Karpas-422 (cell line): ENCODE measurements at regions not wholly inside any gene's neighbourhood (a gene's known extent, or its start where the extent isn't known, plus 50 kb on each side); places are given as distances from the start of the nearest gene placed in this dataset.
"Not testable (repeated sequence)": the region's sequence is repeated elsewhere in the genome, so short reads cannot be mapped to it uniquely, and the experiment has no call there.

ENCODE experiments used
- DNase-seq: peaks from one replicate; pipeline ENCODE4 v3.0.0-alpha.2; 2015
- H2AFZ ChIP-seq: fragments of 200-600 bp; sonication (generic); 2 replicates; pipeline ENCODE4 v1.6.1; 2014; ENCODE audit warnings: antibody characterized with exemption, low read length, mixed read lengths
- H3K27ac ChIP-seq: fragments of 200-600 bp; sonication (generic); 2 replicates; pipeline ENCODE4 v1.5.1; 2014; ENCODE audit warnings: mild to moderate bottlenecking, low read length, moderate library complexity
- H3K27me3 ChIP-seq: fragments of 200-600 bp; sonication (generic); 2 replicates; pipeline ENCODE4 v1.6.1; 2014; ENCODE audit warnings: low read length, mixed read lengths
- H3K36me3 ChIP-seq: fragments of 200-600 bp; sonication (generic); 2 replicates; pipeline ENCODE4 v1.6.1; 2014; ENCODE audit warnings: low read length, mixed read lengths; ENCODE audit not compliant: insufficient read depth
- H3K4me1 ChIP-seq: fragments of 200-600 bp; sonication (generic); 2 replicates; pipeline ENCODE4 v1.6.1; 2014; ENCODE audit warnings: mild to moderate bottlenecking, low read length, mixed read lengths
- H3K4me2 ChIP-seq: fragments of 200-600 bp; sonication (generic); 2 replicates; pipeline ENCODE4 v1.6.1; 2014; ENCODE audit warnings: low read length, low read depth, mild to moderate bottlenecking; ENCODE audit not compliant: poor library complexity, severe bottlenecking
- H3K4me3 ChIP-seq: fragments of 200-600 bp; sonication (generic); 2 replicates; pipeline ENCODE4 v1.5.1; 2014; ENCODE audit warnings: mild to moderate bottlenecking, antibody characterized with exemption, low read length, mixed read lengths
- H3K79me2 ChIP-seq: fragments of 200-600 bp; sonication (generic); 2 replicates; pipeline ENCODE4 v1.6.1; 2014; ENCODE audit warnings: mild to moderate bottlenecking, low read length, mixed read lengths
- H3K9ac ChIP-seq: fragments of 200-600 bp; sonication (generic); 2 replicates; pipeline ENCODE4 v1.6.0; 2014; ENCODE audit warnings: low read length
- H3K9me2 ChIP-seq: fragments of 200-600 bp; sonication (generic), shearing (Covaris generic); replicated peaks from 2 replicates; pipeline ENCODE4 v1.6.0; 2014; ENCODE audit warnings: mild to moderate bottlenecking, low read length, moderate library complexity; ENCODE audit not compliant: insufficient read depth
- H3K9me3 ChIP-seq: fragments of 300-700, 200-600 bp; sonication (generic); 2 replicates; pipeline ENCODE4 v1.6.1; 2014; ENCODE audit warnings: low read length, mixed read lengths
- H4K20me1 ChIP-seq: fragments of 200-600 bp; sonication (generic); 2 replicates; pipeline ENCODE4 v1.6.1; 2014; ENCODE audit warnings: mild to moderate bottlenecking, antibody characterized with exemption, low read length, low read depth; ENCODE audit not compliant: insufficient read depth

GRCh38 chr10:30702860-30703259 lies 73.3 kb upstream of the LYZL2 start:
- Histone ChIP-seq H3K4me3 (peak overlapping the region; percentile 56), H3K27ac (peak overlapping the region; percentile 97), H3K4me1 (peaks cover 80% of the 10 kb centered on the region), H3K36me3 (no peaks in the 10 kb centered on the region), H3K9me3 (no peaks in the 10 kb centered on the region), H3K4me2 (peak overlapping the region; percentile 69), H3K79me2 (no peaks in the 10 kb centered on the region), H4K20me1 (no peaks in the 10 kb centered on the region), H3K9ac (peak overlapping the region; percentile 70), H3K9me2 (no peaks in the 10 kb centered on the region), H3K27me3 (no peaks in the 10 kb centered on the region), H2AFZ (no peak overlapping the region)
- peak; percentile 38 for DNase-seq

GRCh38 chr10:30701451-30702173 lies 72.1 kb upstream of the LYZL2 start:
- H3K9me3 ChIP-seq, result no peaks in the 10 kb centered on the region
- no peaks in the 10 kb centered on the region for H3K79me2 ChIP-seq
- peak overlapping the region; percentile 17; the same call in 1 of the 2 replicates for H3K4me3 ChIP-seq
- H3K27me3 ChIP-seq, result no peaks in the 10 kb centered on the region
- no peak overlapping the region for H2AFZ ChIP-seq
- peak overlapping the region; percentile 37 for H3K9ac ChIP-seq
- peaks cover 87% of the 10 kb centered on the region for H3K4me1 ChIP-seq
- DNase-seq, result peak; percentile 66
- peak overlapping the region; percentile 97 for H3K27ac ChIP-seq
- no peaks in the 10 kb centered on the region for H3K36me3 ChIP-seq
- H4K20me1 ChIP-seq, result no peaks in the 10 kb centered on the region
- no peaks in the 10 kb centered on the region for H3K9me2 ChIP-seq
- peak overlapping the region; percentile 69 for H3K4me2 ChIP-seq

- H3K9me3 ChIP-seq, result no peaks in the 10 kb centered on the region
- no peaks in the 10 kb centered on the region for H3K36me3 ChIP-seq
- DNase-seq, result no peak
- H3K79me2 ChIP-seq, result no peaks in the 10 kb centered on the region
- no peak overlapping the region for H2AFZ ChIP-seq
- H3K4me3 ChIP-seq, result no peak overlapping the region
- no peaks in the 10 kb centered on the region for H3K27me3 ChIP-seq
- no peak overlapping the region for H3K9ac ChIP-seq
- H3K4me2 ChIP-seq, result peak overlapping the region; percentile 39
- H3K9me2 ChIP-seq, result no peaks in the 10 kb centered on the region
- H4K20me1 ChIP-seq, result no peaks in the 10 kb centered on the region
- H3K4me1 ChIP-seq, result peaks cover 59% of the 10 kb centered on the region
- peak overlapping the region; percentile 68; the same call in 1 of the 2 replicates for H3K27ac ChIP-seq
Observed at GRCh38 chr10:30697806-30698205, 68.3 kb upstream of the LYZL2 start.

- not testable (repeated sequence) for H3K27me3 ChIP-seq, H3K27ac ChIP-seq, H3K9me2 ChIP-seq, H2AFZ ChIP-seq, H3K36me3 ChIP-seq, H3K9me3 ChIP-seq, H3K9ac ChIP-seq, H3K4me2 ChIP-seq, H3K79me2 ChIP-seq, H3K4me3 ChIP-seq, DNase-seq, H4K20me1 ChIP-seq
- peaks cover 59% of the 10 kb centered on the region for H3K4me1 ChIP-seq
Observed at GRCh38 chr10:30697221-30697620, 67.7 kb upstream of the LYZL2 start.

- H3K4me2 ChIP-seq, H2AFZ ChIP-seq: not testable (repeated sequence)
- peaks cover 55% of the 10 kb centered on the region for H3K4me1 ChIP-seq
Observed at GRCh38 chr10:30696416-30697185, 67.0 kb upstream of the LYZL2 start.

GRCh38 chr10:30695481-30696236 lies 66.1 kb upstream of the LYZL2 start:
- not testable (repeated sequence) for H3K9me3 ChIP-seq, H4K20me1 ChIP-seq, H2AFZ ChIP-seq, H3K4me2 ChIP-seq, H3K36me3 ChIP-seq, H3K9ac ChIP-seq, H3K4me3 ChIP-seq, H3K79me2 ChIP-seq, H3K27me3 ChIP-seq, H3K27ac ChIP-seq, H3K9me2 ChIP-seq
- DNase-seq, result peak; percentile 37
- H3K4me1 ChIP-seq, result peaks cover 45% of the 10 kb centered on the region

More at GRCh38 chr10:30696416-30697185, 67.0 kb upstream of the LYZL2 start:
- H3K9me2 ChIP-seq, H3K79me2 ChIP-seq, H3K9me3 ChIP-seq, H3K27ac ChIP-seq, H3K27me3 ChIP-seq, H3K36me3 ChIP-seq, DNase-seq, H4K20me1 ChIP-seq, H3K4me3 ChIP-seq, H3K9ac ChIP-seq: not testable (repeated sequence)

- H3K4me2 ChIP-seq, result no peak overlapping the region
Observed at GRCh38 chr10:30694518-30695228, 65.1 kb upstream of the LYZL2 start.

More at GRCh38 chr10:30694518-30695228, 65.1 kb upstream of the LYZL2 start:
- Histone ChIP-seq H3K9me3 (no peaks in the 10 kb centered on the region), H3K27ac (no peak overlapping the region), H3K4me1 (peaks cover 42% of the 10 kb centered on the region), H3K4me3 (no peak overlapping the region), H3K36me3 (no peaks in the 10 kb centered on the region), H3K9me2 (no peaks in the 10 kb centered on the region), H3K9ac (no peak overlapping the region), H4K20me1 (no peaks in the 10 kb centered on the region), H3K27me3 (no peaks in the 10 kb centered on the region), H2AFZ (no peak overlapping the region), H3K79me2 (no peaks in the 10 kb centered on the region)
- DNase-seq, result peak; percentile 37
